K562 (cell line): ENCODE measurements at regions not wholly inside any gene's neighbourhood (a gene's known extent, or its start where the extent isn't known, plus 50 kb on each side); places are given as distances from the start of the nearest gene placed in this dataset.

Experiments
- ATAC-seq: fragments of 200-7000 bp; cut with Tn5 transposase; 3 replicates; pipeline ENCODE4 v1.9.1; 2020; ENCODE audit warnings: moderate library complexity
- BruUV-seq: library from RNA; stranded (reverse); fragments of 400-500 nt; replicated peaks from 2 replicates; lab custom pipeline; 2021; lab: Mats Ljungman, UMichigan
- CTCF ChIA-PET: fragments of 300-600 bp; formaldehyde crosslinking; extraction: SDS; loops from one replicate; lab custom pipeline; 2021; ENCODE audit warnings: low intra/inter-chr PET ratio; lab: Yijun Ruan, JAX
- POLR2A ChIA-PET: fragments of 300-600, 350-650 bp; sonication (Branson Sonifier 250); formaldehyde crosslinking; extraction: SDS; loops from one replicate; lab custom pipeline; 2021; ENCODE audit warnings: antibody characterized with exemption, inconsistent platforms; lab: Yijun Ruan, JAX
- DNase-seq, 4 experiments: peaks; one replicate each; pipeline versions ENCODE4 v3.0.0 to v3.0.0-alpha.2; 2011 to 2018; ENCODE audit warnings: low spot score in 3 of 4, mixed read lengths in 3 of 4; ENCODE audit errors: extremely low read depth in 1 of 4
- FAIRE-seq: peaks from 2 replicates; lab custom pipeline; 2011; peaks lifted over from hg19 to GRCh38; lab: Jason Lieb, UNC
- H2AFZ ChIP-seq: 2 replicates; pipeline ENCODE4 v1.6.0; 2011; ENCODE audit warnings: low read depth, low read length, control low read depth, inconsistent platforms
- H3K27ac ChIP-seq: fragments of 200-600 bp; 3 replicates; pipeline ENCODE4 v1.8.0; 2011; ENCODE audit warnings: low read depth, mild to moderate bottlenecking, control low read depth, inconsistent platforms, low read length, moderate library complexity, mixed read lengths; ENCODE audit errors: extremely low read depth
- H3K27me3 ChIP-seq, 2 experiments: fragments of 300-600 bp in 1 of 2; 2 replicates in 1 of 2; 3 replicates in 1 of 2; pipeline versions ENCODE4 v1.6.0 to v1.8.0; 2011; ENCODE audit warnings: inconsistent platforms in 2 of 2, low read length in 2 of 2, mild to moderate bottlenecking in 1 of 2, mixed read lengths in 1 of 2, moderate library complexity in 1 of 2; ENCODE audit not compliant: control insufficient read depth in 2 of 2, insufficient read depth in 2 of 2
- H3K36me3 ChIP-seq: fragments of 300-600 bp; 3 replicates; pipeline ENCODE4 v1.8.0; 2011; ENCODE audit warnings: mild to moderate bottlenecking, low read length, inconsistent platforms; ENCODE audit not compliant: control insufficient read depth, insufficient read depth
- H3K4me1 ChIP-seq, 2 experiments: fragments of 200-600 bp in 1 of 2; replicated peaks in 1 of 2; 2 replicates in 1 of 2; 3 replicates in 1 of 2; pipeline versions ENCODE4 v1.5.1 to v1.8.0; 2011; ENCODE audit warnings: inconsistent platforms in 2 of 2, low read length in 2 of 2, mild to moderate bottlenecking in 1 of 2, mixed read lengths in 1 of 2, moderate library complexity in 1 of 2; ENCODE audit not compliant: control insufficient read depth in 2 of 2, insufficient read depth in 2 of 2
- H3K4me2 ChIP-seq: 2 replicates; pipeline ENCODE4 v1.6.1; 2011; ENCODE audit warnings: low read length, control low read depth, inconsistent platforms, mixed read lengths; ENCODE audit not compliant: insufficient read depth
- H3K4me3 ChIP-seq: fragments of 200-600 bp; sonication (generic), shearing (Covaris generic); 2 replicates; pipeline ENCODE4 v1.5.1; 2016; ENCODE audit warnings: control low read depth, inconsistent platforms
- H3K79me2 ChIP-seq: fragments of 200-600 bp; 3 replicates; pipeline ENCODE4 v1.8.0; 2011; ENCODE audit warnings: low read length, inconsistent platforms; ENCODE audit not compliant: control insufficient read depth, insufficient read depth
- H3K9ac ChIP-seq, 2 experiments: 2 replicates each; pipeline versions ENCODE4 v1.6.0 to v1.6.1; 2011; ENCODE audit warnings: low read depth in 2 of 2, low read length in 2 of 2, control low read depth in 1 of 2, inconsistent platforms in 1 of 2, mild to moderate bottlenecking in 1 of 2, mixed read lengths in 1 of 2; ENCODE audit not compliant: insufficient read depth in 1 of 2
- H3K9me1 ChIP-seq: one replicate; pipeline ENCODE4 v1.6.0; 2011; ENCODE audit warnings: inconsistent platforms, mild to moderate bottlenecking, low read length, moderate library complexity; ENCODE audit not compliant: control insufficient read depth, insufficient read depth
- H3K9me3 ChIP-seq: replicated peaks from 2 replicates; pipeline ENCODE4 v1.5.1; 2011; ENCODE audit warnings: low read depth, low read length, inconsistent platforms; ENCODE audit not compliant: control insufficient read depth, insufficient read depth
- H4K20me1 ChIP-seq: replicated peaks from 2 replicates; pipeline ENCODE4 v1.6.1; 2011; ENCODE audit warnings: low read length, inconsistent platforms, mixed read lengths; ENCODE audit not compliant: control insufficient read depth, insufficient read depth
- ILF3 ChIP-seq: fragments of 450-650 bp; IDR thresholded peaks from 2 replicates; pipeline ENCODE4 v1.6.1; 2018; ENCODE audit warnings: antibody characterized with exemption, mild to moderate bottlenecking, moderate library complexity, borderline replicate concordance
- MECOM ChIP-seq: fragments of 250-450 bp; sonication (Bioruptor Pico); IDR thresholded peaks from 2 replicates; pipeline ENCODE4 v1.8.0; 2022; ENCODE audit warnings: inconsistent platforms
- NELFE ChIP-seq: IDR thresholded peaks from 2 replicates; pipeline ENCODE4 v1.6.1; 2011; ENCODE audit warnings: mild to moderate bottlenecking; ENCODE audit not compliant: insufficient read depth, insufficient read length
- ZBED1 ChIP-seq: IDR thresholded peaks from 2 replicates; pipeline ENCODE4 v1.6.1; 2014
- ZC3H8 ChIP-seq: fragments of 450-650 bp; IDR thresholded peaks from 2 replicates; pipeline ENCODE4 v1.6.1; 2017
- ZNF431 ChIP-seq: sonication (generic); formaldehyde crosslinking; IDR thresholded peaks from 2 replicates; pipeline ENCODE4 v1.8.0; 2022; ENCODE audit warnings: mild to moderate bottlenecking, missing genetic modification reagents
- ZNF668 ChIP-seq: fragments of 250-450 bp; sonication (Bioruptor Pico); IDR thresholded peaks from 2 replicates; pipeline ENCODE4 v1.8.0; 2022; ENCODE audit warnings: mild to moderate bottlenecking, inconsistent platforms
- WGBS: fragments of 100-300 bp; shearing (Covaris generic); methylation state at CpG from one replicate; pipeline ENCODE4 v1.1.6; 2016; ENCODE audit warnings: low coverage, mixed read lengths; ENCODE audit not compliant: insufficient coverage; ENCODE audit errors: missing lambda C conversion rate; 5-methylcytosine and 5-hydroxymethylcytosine counted together
- in situ Hi-C: fragments of 300-500 bp; cut with MboI; formaldehyde crosslinking; loops from 4 replicates; pipeline ENCODE4 v1.15.0; 2018; ENCODE audit warnings: inconsistent platforms, mixed read lengths
- intact Hi-C: fragments of 100-400 bp; cut with micrococcal nuclease; formaldehyde crosslinking; loops from 2 replicates; pipeline ENCODE4 v1.14.2; 2022
- TF ChIP-seq, protein P1 (sequence below): fragments of 450-650 bp; formaldehyde crosslinking; conservative IDR thresholded peaks from 2 replicates; pipeline ENCODE4 v1.4.0; 2022; ENCODE audit warnings: mild to moderate bottlenecking, missing genetic modification characterization

DNA sequence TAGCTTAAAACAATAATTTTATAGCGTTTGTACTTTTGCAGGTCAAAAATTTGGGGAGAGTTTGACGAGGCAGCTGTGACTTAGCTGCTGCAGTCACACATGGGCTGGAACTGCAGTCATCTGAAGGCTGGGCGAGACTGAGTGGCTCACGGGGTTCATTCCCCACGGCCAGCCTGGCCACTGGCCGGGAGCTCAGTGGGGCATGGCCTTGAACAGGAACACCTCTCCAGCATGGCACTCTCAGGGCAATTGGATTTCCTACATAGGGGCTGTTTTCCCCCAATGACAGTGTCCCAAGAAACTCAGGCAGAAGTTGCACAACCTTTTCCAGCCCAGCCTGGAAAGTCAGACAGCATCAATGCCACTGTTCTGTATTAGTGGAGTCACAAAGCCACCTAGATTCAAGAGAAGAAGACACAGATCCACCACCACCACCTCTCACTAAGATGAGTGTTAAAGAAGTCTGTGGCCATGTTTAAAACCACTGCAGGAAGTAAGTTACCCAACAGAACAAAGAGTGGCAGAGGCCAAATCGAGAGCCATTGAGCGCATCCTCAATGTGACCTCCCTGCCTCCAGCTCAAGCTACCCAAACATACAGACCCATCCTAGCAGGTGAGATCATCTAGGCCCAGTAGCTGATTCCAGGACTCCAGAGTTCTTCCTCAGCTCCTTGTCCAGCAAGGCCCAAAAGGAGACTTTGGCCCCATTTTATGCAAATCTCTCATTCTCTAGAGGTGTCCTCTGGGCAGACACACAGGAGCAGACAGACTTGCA, 618.7 kb upstream of the CADM1 start:
- Histone ChIP-seq H3K9me1 (no peaks in the 10 kb centered on the region), H2AFZ (no peak overlapping the region), H3K79me2 (no peaks in the 10 kb centered on the region), H4K20me1 (no peaks in the 10 kb centered on the region), H3K4me3 (no peak overlapping the region), H3K36me3 (no peaks in the 10 kb centered on the region), H3K27ac (no peak overlapping the region), H3K4me2 (no peak overlapping the region), H3K9ac (no peak overlapping the region)
- FAIRE-seq: no peak
- intact Hi-C loops (no loop called here), in situ Hi-C loops (no loop called here)
- ChIA-PET CTCF (no interaction called here), POLR2A (interaction anchor here (1.3 kb wide), 1 partner anchor 11 kb away, joined by 3 read pairs; no protein-coding TSS in a partner anchor)
- no peak for ATAC-seq
- 0% methylated on average over 8 of the region's 8 CpGs for WGBS
- no TSS peak for BruUV-seq
- DNase-seq: no peak
- TF ChIP-seq, protein P1, sequence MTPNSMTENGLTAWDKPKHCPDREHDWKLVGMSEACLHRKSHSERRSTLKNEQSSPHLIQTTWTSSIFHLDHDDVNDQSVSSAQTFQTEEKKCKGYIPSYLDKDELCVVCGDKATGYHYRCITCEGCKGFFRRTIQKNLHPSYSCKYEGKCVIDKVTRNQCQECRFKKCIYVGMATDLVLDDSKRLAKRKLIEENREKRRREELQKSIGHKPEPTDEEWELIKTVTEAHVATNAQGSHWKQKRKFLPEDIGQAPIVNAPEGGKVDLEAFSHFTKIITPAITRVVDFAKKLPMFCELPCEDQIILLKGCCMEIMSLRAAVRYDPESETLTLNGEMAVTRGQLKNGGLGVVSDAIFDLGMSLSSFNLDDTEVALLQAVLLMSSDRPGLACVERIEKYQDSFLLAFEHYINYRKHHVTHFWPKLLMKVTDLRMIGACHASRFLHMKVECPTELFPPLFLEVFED (CRISPR knock-in tag): no peak
- TF ChIP-seq ZBED1 (no peak), ILF3 (no peak), NELFE (no peak), ZNF431 (CRISPR knock-in tag) (no peak), ZC3H8 (no peak), ZNF668 (CRISPR knock-in tag) (no peak), MECOM (CRISPR knock-in tag) (no peak)
- TF ChIP-seq, all 486 proteins: peak for 0
- Histone ChIP-seq H3K27me3 (no peaks in the 10 kb centered on the region; a peak in 1 of 5 replicates), H3K9me3 (no peaks in the 10 kb centered on the region), H3K4me1 (no peaks in the 10 kb centered on the region)
